Right renal pelvis (tissue), 4 donors: ENCODE measurements at regions not wholly inside any gene's neighbourhood (a gene's known extent, or its start where the extent isn't known, plus 50 kb on each side); places are given as distances from the start of the nearest gene placed in this dataset.
A peak's percentile ranks its signal among the peaks of the same experiment; 100 is the strongest.

Experiments used
- DNase-seq, 4 donors: peaks; one replicate each; pipeline ENCODE4 v3.0.0-alpha.2; 2013; ENCODE audit warnings: low read depth in 4 of 4, low spot score in 3 of 4, missing footprints in 1 of 4

GRCh38 chr9:75604661-75605060, 285.8 kb upstream of the PCSK5 start:
- DNase-seq = no peak

- DNase-seq = no peak
Observed at GRCh38 chr9:75607521-75607920, 283.0 kb upstream of the PCSK5 start.

GRCh38 chr9:75609401-75609800, 281.1 kb upstream of the PCSK5 start:
- no peak for DNase-seq

GRCh38 chr9:75610246-75610645, 280.2 kb upstream of the PCSK5 start:
- DNase-seq = no peak

GRCh38 chr9:75612205-75612604, 278.3 kb upstream of the PCSK5 start:
- DNase-seq = no peak

- DNase-seq = no peak
Observed at GRCh38 chr9:75612754-75613153, 277.7 kb upstream of the PCSK5 start.

- DNase-seq = peak in 3 of 4 donors; percentile 14 to 48 (median 40)
Observed at GRCh38 chr9:75615284-75615683, 275.2 kb upstream of the PCSK5 start.

- no peak for DNase-seq
Observed at GRCh38 chr9:75616052-75616451, 274.4 kb upstream of the PCSK5 start.

- no peak for DNase-seq
Observed at GRCh38 chr9:75616841-75617566, 273.5 kb upstream of the PCSK5 start.

- no peak for DNase-seq
Observed at GRCh38 chr9:75623462-75623861, 267.0 kb upstream of the PCSK5 start.

GRCh38 chr9:75624998-75625397, 265.5 kb upstream of the PCSK5 start:
- no peak for DNase-seq

- no peak for DNase-seq
Observed at GRCh38 chr9:75626860-75627259, 263.6 kb upstream of the PCSK5 start.

GRCh38 chr9:75628952-75629351, 261.5 kb upstream of the PCSK5 start:
- no peak for DNase-seq

- DNase-seq = no peak
Observed at GRCh38 chr9:75633451-75634057, 256.9 kb upstream of the PCSK5 start.

- DNase-seq = no peak
Observed at GRCh38 chr9:75636427-75637045, 253.9 kb upstream of the PCSK5 start.

GRCh38 chr9:75639971-75640610, 250.4 kb upstream of the PCSK5 start:
- no peak for DNase-seq

GRCh38 chr9:75642522-75642921, 248.0 kb upstream of the PCSK5 start:
- no peak for DNase-seq

- DNase-seq = no peak
Observed at GRCh38 chr9:75644649-75645048, 245.8 kb upstream of the PCSK5 start.

- no peak for DNase-seq
Observed at GRCh38 chr9:75648034-75648433, 242.4 kb upstream of the PCSK5 start.

- no peak for DNase-seq
Observed at GRCh38 chr9:75649060-75649459, 241.4 kb upstream of the PCSK5 start.

- DNase-seq = no peak
Observed at GRCh38 chr9:75651709-75652108, 238.8 kb upstream of the PCSK5 start.

- DNase-seq = no peak
Observed at GRCh38 chr9:75653335-75653734, 237.1 kb upstream of the PCSK5 start.
